GM23338 (cell line): ENCODE measurements at regions not wholly inside any gene's neighbourhood (a gene's known extent, or its start where the extent isn't known, plus 50 kb on each side); places are given as distances from the start of the nearest gene placed in this dataset.

Experiments
- ATAC-seq: fragments of 200-7000 bp; cut with Tn5 transposase; 3 replicates; pipeline ENCODE4 v1.9.1; 2020
- DNase-seq: peaks from one replicate; pipeline ENCODE4 v3.0.0-alpha.2; 2015; ENCODE audit warnings: low spot score
- H2AFZ ChIP-seq: fragments of 200-600 bp; sonication (generic); 2 replicates; pipeline ENCODE4 v1.8.0; 2016; ENCODE audit warnings: antibody characterized with exemption, mild to moderate bottlenecking, moderate library complexity
- H3F3A ChIP-seq: fragments of 200-600 bp; sonication (generic); replicated peaks from 2 replicates; pipeline ENCODE4 v1.8.0; 2017; ENCODE audit warnings: antibody characterized with exemption, mixed run types, low read depth
- H3K27ac ChIP-seq: fragments of 200-600 bp; sonication (generic); 2 replicates; pipeline ENCODE4 v1.6.1; 2016; ENCODE audit warnings: low read depth
- H3K27me3 ChIP-seq: fragments of 200-600 bp; sonication (generic); 2 replicates; pipeline ENCODE4 v1.8.0; 2016; ENCODE audit warnings: mild to moderate bottlenecking, mixed run types, moderate library complexity; ENCODE audit not compliant: insufficient read depth
- H3K36me3 ChIP-seq: fragments of 200-600 bp; sonication (generic); 2 replicates; pipeline ENCODE4 v1.8.0; 2016; ENCODE audit warnings: mild to moderate bottlenecking; ENCODE audit not compliant: insufficient read depth
- H3K4me1 ChIP-seq: fragments of 200-600 bp; sonication (generic); 2 replicates; pipeline ENCODE4 v1.8.0; 2016; ENCODE audit warnings: mild to moderate bottlenecking, moderate library complexity; ENCODE audit not compliant: insufficient read depth
- H3K4me2 ChIP-seq: fragments of 200-600 bp; sonication (generic); 2 replicates; pipeline ENCODE4 v1.7.1; 2017; ENCODE audit warnings: mixed run types
- H3K4me3 ChIP-seq: fragments of 200-600 bp; sonication (generic); 2 replicates; pipeline ENCODE4 v1.6.1; 2016; ENCODE audit warnings: mixed run types
- H3K79me2 ChIP-seq: fragments of 200-600 bp; sonication (generic); replicated peaks from 2 replicates; pipeline ENCODE4 v1.8.0; 2017; ENCODE audit warnings: mild to moderate bottlenecking; ENCODE audit not compliant: insufficient read depth
- H3K9me2 ChIP-seq: fragments of 200-600 bp; sonication (generic); 2 replicates; pipeline ENCODE4 v1.8.0; 2017; ENCODE audit not compliant: insufficient read depth
- H4K20me1 ChIP-seq: fragments of 200-600 bp; sonication (generic); replicated peaks from 2 replicates; pipeline ENCODE4 v1.8.0; 2017; ENCODE audit warnings: mild to moderate bottlenecking; ENCODE audit not compliant: insufficient read depth
- H3K27ac Mint-ChIP-seq: 2 replicates; pipeline ENCODE4 v1.8.0; 2020; ENCODE audit warnings: inconsistent platforms, mild to moderate bottlenecking, moderate library complexity, mixed read lengths
- H3K27me3 Mint-ChIP-seq: 3 replicates; pipeline ENCODE4 v1.8.0; 2022; ENCODE audit warnings: low read depth, mild to moderate bottlenecking, moderate library complexity, mixed read lengths, inconsistent platforms; ENCODE audit not compliant: insufficient read depth, poor library complexity
- H3K36me3 Mint-ChIP-seq: 3 replicates; pipeline ENCODE4 v1.8.0; 2021; ENCODE audit warnings: low read depth, mild to moderate bottlenecking, inconsistent platforms, moderate library complexity, mixed read lengths
- H3K4me1 Mint-ChIP-seq: 3 replicates; pipeline ENCODE4 v1.8.0; 2020; ENCODE audit warnings: mild to moderate bottlenecking, inconsistent platforms, mixed read lengths
- H3K4me3 Mint-ChIP-seq: 3 replicates; pipeline ENCODE4 v1.8.0; 2021; ENCODE audit warnings: moderate library complexity, mild to moderate bottlenecking, inconsistent platforms, mixed read lengths
- H3K9me3 Mint-ChIP-seq: 3 replicates; pipeline ENCODE4 v1.8.0; 2020; ENCODE audit warnings: moderate library complexity, mild to moderate bottlenecking, inconsistent platforms, mixed read lengths
- CREB1 ChIP-seq: fragments of 250-450 bp; sonication (Bioruptor Pico); IDR thresholded peaks from 2 replicates; pipeline ENCODE4 v1.5.0; 2020; ENCODE audit warnings: low read depth, mild to moderate bottlenecking, moderate library complexity
- EZH2 ChIP-seq: fragments of 200-600 bp; sonication (generic); IDR thresholded peaks from one replicate; pipeline ENCODE4 v1.8.0; 2017; ENCODE audit warnings: antibody characterized with exemption, mild to moderate bottlenecking, low read depth; ENCODE audit not compliant: unreplicated experiment
- EZH2phosphoT487 ChIP-seq: fragments of 200-600 bp; sonication (generic); IDR thresholded peaks from one replicate; pipeline ENCODE4 v1.8.1; 2018; ENCODE audit warnings: antibody characterized with exemption; ENCODE audit not compliant: unreplicated experiment
- JUNB ChIP-seq: IDR thresholded peaks from one replicate; pipeline ENCODE4 v1.6.1; 2016; ENCODE audit warnings: antibody characterized with exemption; ENCODE audit not compliant: unreplicated experiment
- NANOG ChIP-seq: IDR thresholded peaks from 2 replicates; pipeline ENCODE4 v1.6.1; 2016; ENCODE audit warnings: antibody characterized with exemption, borderline replicate concordance
- POLR2AphosphoS5 ChIP-seq: IDR thresholded peaks from 2 replicates; pipeline ENCODE4 v1.6.1; 2016; ENCODE audit warnings: antibody characterized with exemption, low read depth
- STAT1 ChIP-seq: IDR thresholded peaks from one replicate; pipeline ENCODE4 v1.6.1; 2016; ENCODE audit warnings: antibody characterized with exemption; ENCODE audit not compliant: unreplicated experiment
- ZNF114 ChIP-seq: fragments of 250-450 bp; sonication (Bioruptor Pico); IDR thresholded peaks from 2 replicates; pipeline ENCODE4 v1.5.0; 2020; ENCODE audit warnings: mild to moderate bottlenecking, moderate library complexity
- ZNF331 ChIP-seq: fragments of 250-450 bp; sonication (Bioruptor Pico); IDR thresholded peaks from 2 replicates; pipeline ENCODE4 v1.5.0; 2020; ENCODE audit warnings: low read depth, mild to moderate bottlenecking, moderate library complexity
- TF ChIP-seq, protein P1 (sequence below): IDR thresholded peaks from one replicate; pipeline ENCODE4 v1.6.1; 2018; ENCODE audit warnings: antibody characterized with exemption; ENCODE audit not compliant: unreplicated experiment
- TF ChIP-seq, protein P2 (sequence below): IDR thresholded peaks from 2 replicates; pipeline ENCODE4 v1.6.1; 2016; ENCODE audit warnings: antibody characterized with exemption
- TF ChIP-seq, protein P3 (sequence below): fragments of 250-450 bp; sonication (Bioruptor Pico); IDR thresholded peaks from 2 replicates; pipeline ENCODE4 v1.5.0; 2020; ENCODE audit warnings: mild to moderate bottlenecking, moderate library complexity
- TF ChIP-seq, protein P4 (sequence below), 2 experiments: fragments of 200-600 bp in 1 of 2; sonication (generic) in 1 of 2; conservative IDR thresholded peaks; 2 replicates each; pipeline versions ENCODE4 v1.5.1 to v1.6.1; 2016 to 2017; ENCODE audit warnings: antibody characterized with exemption in 2 of 2, low read depth in 2 of 2, mild to moderate bottlenecking in 2 of 2, moderate library complexity in 1 of 2

DNA sequence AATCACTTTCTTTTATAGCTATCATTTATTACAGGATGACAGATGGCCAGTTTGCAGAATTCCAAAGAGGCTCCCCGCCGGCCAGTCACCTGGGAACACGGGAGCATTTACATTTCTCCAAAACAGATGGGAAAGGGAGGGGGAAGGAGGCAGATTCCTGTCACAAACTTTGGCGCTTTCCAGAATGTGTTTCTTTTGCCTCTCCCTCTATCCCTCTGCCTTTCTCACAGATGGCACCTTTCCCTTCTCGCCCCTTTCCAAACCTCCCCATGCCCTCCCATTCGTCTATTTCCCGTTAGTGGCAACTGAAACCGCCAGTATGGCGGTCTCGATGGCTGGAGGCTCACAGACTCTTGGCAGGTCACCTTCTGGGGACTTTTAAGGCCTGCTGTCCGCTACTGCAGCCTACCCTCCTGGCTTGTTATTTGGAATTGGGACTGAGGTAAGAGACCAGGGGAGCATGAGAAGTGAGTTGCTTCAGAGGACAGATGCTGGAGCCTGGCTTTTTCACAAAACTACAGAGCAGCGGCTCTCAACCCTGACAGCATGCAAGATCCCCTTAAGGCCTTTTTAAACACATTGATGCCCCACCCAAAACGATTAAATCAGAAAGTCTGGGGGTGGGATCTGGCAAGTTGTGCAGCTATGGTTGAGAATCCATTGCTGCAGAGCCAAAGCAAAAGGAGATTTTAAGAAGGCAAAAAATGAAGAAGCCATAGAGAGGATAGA lies 161.5 kb upstream of the VASH1 start:
- Histone ChIP-seq H3K79me2 (no peaks in the 10 kb centered on the region), H3K27me3 (no peaks in the 10 kb centered on the region), H3K9me2 (no peaks in the 10 kb centered on the region), H3K27ac (no peak overlapping the region), H3K4me3 (no peak overlapping the region), H3K4me1 (no peaks in the 10 kb centered on the region), H4K20me1 (no peaks in the 10 kb centered on the region), H2AFZ (peak overlapping the region; percentile 32; the same call in 1 of the 2 replicates), H3K4me2 (no peak overlapping the region), H3K36me3 (no peaks in the 10 kb centered on the region), H3F3A (no peaks in the 10 kb centered on the region)
- no peak for TF ChIP-seq JUNB
- no peak for TF ChIP-seq CREB1 (CRISPR knock-in tag)
- TF ChIP-seq STAT1 = no peak
- no peak for TF ChIP-seq POLR2AphosphoS5
- no peak for TF ChIP-seq EZH2phosphoT487
- TF ChIP-seq, protein P1, sequence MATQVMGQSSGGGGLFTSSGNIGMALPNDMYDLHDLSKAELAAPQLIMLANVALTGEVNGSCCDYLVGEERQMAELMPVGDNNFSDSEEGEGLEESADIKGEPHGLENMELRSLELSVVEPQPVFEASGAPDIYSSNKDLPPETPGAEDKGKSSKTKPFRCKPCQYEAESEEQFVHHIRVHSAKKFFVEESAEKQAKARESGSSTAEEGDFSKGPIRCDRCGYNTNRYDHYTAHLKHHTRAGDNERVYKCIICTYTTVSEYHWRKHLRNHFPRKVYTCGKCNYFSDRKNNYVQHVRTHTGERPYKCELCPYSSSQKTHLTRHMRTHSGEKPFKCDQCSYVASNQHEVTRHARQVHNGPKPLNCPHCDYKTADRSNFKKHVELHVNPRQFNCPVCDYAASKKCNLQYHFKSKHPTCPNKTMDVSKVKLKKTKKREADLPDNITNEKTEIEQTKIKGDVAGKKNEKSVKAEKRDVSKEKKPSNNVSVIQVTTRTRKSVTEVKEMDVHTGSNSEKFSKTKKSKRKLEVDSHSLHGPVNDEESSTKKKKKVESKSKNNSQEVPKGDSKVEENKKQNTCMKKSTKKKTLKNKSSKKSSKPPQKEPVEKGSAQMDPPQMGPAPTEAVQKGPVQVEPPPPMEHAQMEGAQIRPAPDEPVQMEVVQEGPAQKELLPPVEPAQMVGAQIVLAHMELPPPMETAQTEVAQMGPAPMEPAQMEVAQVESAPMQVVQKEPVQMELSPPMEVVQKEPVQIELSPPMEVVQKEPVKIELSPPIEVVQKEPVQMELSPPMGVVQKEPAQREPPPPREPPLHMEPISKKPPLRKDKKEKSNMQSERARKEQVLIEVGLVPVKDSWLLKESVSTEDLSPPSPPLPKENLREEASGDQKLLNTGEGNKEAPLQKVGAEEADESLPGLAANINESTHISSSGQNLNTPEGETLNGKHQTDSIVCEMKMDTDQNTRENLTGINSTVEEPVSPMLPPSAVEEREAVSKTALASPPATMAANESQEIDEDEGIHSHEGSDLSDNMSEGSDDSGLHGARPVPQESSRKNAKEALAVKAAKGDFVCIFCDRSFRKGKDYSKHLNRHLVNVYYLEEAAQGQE = no peak
- TF ChIP-seq ZNF114 (CRISPR knock-in tag) = no peak
- TF ChIP-seq EZH2 = no peak
- TF ChIP-seq, protein P2, sequence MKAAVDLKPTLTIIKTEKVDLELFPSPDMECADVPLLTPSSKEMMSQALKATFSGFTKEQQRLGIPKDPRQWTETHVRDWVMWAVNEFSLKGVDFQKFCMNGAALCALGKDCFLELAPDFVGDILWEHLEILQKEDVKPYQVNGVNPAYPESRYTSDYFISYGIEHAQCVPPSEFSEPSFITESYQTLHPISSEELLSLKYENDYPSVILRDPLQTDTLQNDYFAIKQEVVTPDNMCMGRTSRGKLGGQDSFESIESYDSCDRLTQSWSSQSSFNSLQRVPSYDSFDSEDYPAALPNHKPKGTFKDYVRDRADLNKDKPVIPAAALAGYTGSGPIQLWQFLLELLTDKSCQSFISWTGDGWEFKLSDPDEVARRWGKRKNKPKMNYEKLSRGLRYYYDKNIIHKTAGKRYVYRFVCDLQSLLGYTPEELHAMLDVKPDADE = no peak
- no peak for TF ChIP-seq NANOG
- TF ChIP-seq, protein P3, sequence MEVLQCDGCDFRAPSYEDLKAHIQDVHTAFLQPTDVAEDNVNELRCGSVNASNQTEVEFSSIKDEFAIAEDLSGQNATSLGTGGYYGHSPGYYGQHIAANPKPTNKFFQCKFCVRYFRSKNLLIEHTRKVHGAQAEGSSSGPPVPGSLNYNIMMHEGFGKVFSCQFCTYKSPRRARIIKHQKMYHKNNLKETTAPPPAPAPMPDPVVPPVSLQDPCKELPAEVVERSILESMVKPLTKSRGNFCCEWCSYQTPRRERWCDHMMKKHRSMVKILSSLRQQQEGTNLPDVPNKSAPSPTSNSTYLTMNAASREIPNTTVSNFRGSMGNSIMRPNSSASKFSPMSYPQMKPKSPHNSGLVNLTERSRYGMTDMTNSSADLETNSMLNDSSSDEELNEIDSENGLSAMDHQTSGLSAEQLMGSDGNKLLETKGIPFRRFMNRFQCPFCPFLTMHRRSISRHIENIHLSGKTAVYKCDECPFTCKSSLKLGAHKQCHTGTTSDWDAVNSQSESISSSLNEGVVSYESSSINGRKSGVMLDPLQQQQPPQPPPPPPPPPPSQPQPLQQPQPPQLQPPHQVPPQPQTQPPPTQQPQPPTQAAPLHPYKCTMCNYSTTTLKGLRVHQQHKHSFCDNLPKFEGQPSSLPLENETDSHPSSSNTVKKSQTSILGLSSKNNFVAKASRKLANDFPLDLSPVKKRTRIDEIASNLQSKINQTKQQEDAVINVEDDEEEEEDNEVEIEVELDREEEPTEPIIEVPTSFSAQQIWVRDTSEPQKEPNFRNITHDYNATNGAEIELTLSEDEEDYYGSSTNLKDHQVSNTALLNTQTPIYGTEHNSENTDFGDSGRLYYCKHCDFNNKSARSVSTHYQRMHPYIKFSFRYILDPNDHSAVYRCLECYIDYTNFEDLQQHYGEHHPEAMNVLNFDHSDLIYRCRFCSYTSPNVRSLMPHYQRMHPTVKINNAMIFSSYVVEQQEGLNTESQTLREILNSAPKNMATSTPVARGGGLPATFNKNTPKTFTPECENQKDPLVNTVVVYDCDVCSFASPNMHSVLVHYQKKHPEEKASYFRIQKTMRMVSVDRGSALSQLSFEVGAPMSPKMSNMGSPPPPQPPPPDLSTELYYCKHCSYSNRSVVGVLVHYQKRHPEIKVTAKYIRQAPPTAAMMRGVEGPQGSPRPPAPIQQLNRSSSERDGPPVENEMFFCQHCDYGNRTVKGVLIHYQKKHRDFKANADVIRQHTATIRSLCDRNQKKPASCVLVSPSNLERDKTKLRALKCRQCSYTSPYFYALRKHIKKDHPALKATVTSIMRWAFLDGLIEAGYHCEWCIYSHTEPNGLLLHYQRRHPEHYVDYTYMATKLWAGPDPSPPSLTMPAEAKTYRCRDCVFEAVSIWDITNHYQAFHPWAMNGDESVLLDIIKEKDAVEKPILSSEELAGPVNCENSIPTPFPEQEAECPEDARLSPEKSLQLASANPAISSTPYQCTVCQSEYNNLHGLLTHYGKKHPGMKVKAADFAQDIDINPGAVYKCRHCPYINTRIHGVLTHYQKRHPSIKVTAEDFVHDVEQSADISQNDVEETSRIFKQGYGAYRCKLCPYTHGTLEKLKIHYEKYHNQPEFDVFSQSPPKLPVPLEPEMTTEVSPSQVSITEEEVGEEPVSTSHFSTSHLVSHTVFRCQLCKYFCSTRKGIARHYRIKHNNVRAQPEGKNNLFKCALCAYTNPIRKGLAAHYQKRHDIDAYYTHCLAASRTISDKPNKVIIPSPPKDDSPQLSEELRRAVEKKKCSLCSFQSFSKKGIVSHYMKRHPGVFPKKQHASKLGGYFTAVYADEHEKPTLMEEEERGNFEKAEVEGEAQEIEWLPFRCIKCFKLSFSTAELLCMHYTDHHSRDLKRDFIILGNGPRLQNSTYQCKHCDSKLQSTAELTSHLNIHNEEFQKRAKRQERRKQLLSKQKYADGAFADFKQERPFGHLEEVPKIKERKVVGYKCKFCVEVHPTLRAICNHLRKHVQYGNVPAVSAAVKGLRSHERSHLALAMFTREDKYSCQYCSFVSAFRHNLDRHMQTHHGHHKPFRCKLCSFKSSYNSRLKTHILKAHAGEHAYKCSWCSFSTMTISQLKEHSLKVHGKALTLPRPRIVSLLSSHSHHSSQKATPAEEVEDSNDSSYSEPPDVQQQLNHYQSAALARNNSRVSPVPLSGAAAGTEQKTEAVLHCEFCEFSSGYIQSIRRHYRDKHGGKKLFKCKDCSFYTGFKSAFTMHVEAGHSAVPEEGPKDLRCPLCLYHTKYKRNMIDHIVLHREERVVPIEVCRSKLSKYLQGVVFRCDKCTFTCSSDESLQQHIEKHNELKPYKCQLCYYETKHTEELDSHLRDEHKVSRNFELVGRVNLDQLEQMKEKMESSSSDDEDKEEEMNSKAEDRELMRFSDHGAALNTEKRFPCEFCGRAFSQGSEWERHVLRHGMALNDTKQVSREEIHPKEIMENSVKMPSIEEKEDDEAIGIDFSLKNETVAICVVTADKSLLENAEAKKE (CRISPR knock-in tag) = no peak
- TF ChIP-seq, protein P4, sequence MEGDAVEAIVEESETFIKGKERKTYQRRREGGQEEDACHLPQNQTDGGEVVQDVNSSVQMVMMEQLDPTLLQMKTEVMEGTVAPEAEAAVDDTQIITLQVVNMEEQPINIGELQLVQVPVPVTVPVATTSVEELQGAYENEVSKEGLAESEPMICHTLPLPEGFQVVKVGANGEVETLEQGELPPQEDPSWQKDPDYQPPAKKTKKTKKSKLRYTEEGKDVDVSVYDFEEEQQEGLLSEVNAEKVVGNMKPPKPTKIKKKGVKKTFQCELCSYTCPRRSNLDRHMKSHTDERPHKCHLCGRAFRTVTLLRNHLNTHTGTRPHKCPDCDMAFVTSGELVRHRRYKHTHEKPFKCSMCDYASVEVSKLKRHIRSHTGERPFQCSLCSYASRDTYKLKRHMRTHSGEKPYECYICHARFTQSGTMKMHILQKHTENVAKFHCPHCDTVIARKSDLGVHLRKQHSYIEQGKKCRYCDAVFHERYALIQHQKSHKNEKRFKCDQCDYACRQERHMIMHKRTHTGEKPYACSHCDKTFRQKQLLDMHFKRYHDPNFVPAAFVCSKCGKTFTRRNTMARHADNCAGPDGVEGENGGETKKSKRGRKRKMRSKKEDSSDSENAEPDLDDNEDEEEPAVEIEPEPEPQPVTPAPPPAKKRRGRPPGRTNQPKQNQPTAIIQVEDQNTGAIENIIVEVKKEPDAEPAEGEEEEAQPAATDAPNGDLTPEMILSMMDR (conservative IDR thresholded peaks at IDR 0.05; ENCODE audit: low read depth in 2 of 2) = no peak
- no peak for TF ChIP-seq ZNF331
- H3K9me3 Mint-ChIP-seq = peaks cover 7% of the 10 kb centered on the region; the same call in 2 of the 3 replicates
- H3K36me3 Mint-ChIP-seq = peaks cover 3% of the 10 kb centered on the region; the same call in 1 of the 3 replicates
- peaks cover 7% of the 10 kb centered on the region for H3K27me3 Mint-ChIP-seq
- peaks cover 15% of the 10 kb centered on the region for H3K4me1 Mint-ChIP-seq
- no peak overlapping the region for H3K4me3 Mint-ChIP-seq
- DNase-seq = peak; percentile 26
- H3K27ac Mint-ChIP-seq = no peak overlapping the region
- ATAC-seq = 0 out of 3 replicates have a peak, but pooled peaks have one; percentile 29
